ENCODE measurements at regions not wholly inside any gene's neighbourhood (a gene's known extent, or its start where the extent isn't known, plus 50 kb on each side); places are given as distances from the start of the nearest gene placed in this dataset.

DNA sequence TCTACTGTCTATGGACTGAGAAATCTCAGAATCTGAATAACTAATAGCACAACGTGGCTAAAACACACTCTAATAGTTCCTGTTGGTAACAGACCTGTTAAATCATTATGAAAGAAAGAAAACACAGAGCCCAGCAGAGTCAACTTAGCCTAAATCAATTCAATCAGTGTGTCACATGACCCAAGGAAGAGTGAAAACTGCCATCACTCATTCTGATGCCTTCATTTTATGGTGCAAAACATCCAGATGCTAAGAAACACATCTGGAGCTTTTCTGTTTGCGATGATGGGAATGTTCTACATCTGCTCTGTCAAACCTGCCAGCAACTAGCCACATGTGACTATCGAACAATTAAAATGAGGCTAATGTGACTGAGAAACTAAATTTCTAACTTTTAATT lies 295.7 kb upstream of the TRIB2 start:
- no peak for TF ChIP-seq CTCF (IDR thresholded peaks at IDR 0.05)
- no peak for TF ChIP-seq EZH2 (IDR thresholded peaks at IDR 0.05; ENCODE audit: borderline replicate concordance, insufficient read depth, low read depth, low read length, poor library complexity, severe bottlenecking)

Data from B cell (primary cell).